ELF-1 (cell line): ENCODE measurements at regions not wholly inside any gene's neighbourhood (a gene's known extent, or its start where the extent isn't known, plus 50 kb on each side); places are given as distances from the start of the nearest gene placed in this dataset.

Experiments
- DNase-seq: peaks from one replicate; pipeline ENCODE4 v3.0.0-alpha.2; 2016; ENCODE audit warnings: low read depth, low spot score

DNA sequence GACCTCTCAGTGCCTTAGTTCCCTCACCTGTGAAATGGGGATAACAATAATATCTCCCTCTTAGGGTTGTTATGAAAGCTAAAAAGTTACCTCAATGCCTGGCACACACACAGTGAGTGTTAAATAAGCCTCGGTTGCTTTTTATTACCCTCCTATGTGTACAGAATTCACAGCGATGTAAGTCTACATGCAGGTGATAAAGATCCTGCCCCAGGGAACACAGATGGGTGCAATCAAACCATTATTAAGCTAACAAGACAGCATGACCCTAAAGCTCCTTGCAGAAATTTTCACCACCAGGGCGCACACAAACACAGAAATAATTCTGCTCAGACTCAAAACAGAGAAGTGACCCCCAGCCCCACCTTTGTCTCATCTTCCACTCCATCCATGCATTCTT, 261.9 kb downstream of the SNX10 start:
- DNase-seq: no peak

DNA sequence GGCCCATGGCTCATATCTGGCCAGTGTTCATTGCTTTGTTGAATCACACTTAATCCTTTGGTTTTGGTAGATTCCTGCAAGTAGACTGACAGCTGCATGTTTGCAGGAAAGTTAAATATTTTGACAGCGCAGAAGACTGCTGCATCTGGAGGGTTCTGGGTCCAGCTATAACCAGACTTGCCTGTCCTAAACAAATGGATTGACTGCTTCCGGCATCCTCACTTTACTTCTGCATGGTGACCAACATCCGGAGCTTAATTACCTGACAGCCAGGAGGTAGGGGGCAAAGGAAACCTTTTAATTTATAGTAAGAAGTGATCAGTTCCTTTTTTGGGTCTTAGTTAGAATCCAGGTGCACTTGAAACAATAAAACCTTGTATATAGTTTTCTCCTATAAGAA, 263.3 kb downstream of the SNX10 start:
- no peak for DNase-seq

DNA sequence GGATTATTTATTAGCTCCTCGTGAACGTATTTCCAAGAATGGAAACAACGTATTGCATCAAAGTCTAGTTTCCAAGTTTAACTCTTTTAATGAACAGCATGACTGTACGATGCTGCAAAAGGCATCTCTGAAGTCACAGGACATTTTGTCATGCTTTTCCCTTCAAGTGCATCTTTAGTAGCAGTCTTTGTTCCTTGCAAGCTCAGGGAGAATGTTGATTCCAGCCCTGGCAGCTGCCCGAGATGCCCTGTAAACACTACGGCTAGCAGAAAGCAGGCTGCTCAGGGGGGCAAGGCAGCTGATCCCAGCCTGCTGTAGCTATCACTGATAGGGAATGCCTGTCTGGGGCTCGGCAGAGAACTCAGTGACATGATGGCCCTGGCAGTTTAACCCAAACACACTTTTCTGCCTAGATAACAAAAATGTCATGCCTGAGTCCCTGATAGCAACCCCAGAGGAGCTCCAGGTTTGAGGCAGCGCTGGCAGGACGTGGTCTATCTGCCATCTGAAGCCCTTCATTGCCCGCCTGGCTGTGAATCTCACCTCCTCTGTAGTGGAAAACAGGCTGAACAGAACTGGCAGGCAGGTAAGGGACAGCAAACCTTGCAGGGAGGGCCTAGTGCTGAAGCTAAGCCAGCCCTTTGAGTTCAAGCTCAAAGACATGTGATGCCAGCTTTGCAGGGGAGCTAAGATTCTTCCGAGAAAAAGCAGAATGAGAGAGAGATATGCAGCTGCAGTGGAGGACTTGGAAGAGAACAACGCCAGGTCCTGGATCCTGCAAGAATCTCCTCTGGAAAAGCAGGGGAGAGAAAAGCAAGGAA, 264.6 kb downstream of the SNX10 start:
- DNase-seq: no peak

DNA sequence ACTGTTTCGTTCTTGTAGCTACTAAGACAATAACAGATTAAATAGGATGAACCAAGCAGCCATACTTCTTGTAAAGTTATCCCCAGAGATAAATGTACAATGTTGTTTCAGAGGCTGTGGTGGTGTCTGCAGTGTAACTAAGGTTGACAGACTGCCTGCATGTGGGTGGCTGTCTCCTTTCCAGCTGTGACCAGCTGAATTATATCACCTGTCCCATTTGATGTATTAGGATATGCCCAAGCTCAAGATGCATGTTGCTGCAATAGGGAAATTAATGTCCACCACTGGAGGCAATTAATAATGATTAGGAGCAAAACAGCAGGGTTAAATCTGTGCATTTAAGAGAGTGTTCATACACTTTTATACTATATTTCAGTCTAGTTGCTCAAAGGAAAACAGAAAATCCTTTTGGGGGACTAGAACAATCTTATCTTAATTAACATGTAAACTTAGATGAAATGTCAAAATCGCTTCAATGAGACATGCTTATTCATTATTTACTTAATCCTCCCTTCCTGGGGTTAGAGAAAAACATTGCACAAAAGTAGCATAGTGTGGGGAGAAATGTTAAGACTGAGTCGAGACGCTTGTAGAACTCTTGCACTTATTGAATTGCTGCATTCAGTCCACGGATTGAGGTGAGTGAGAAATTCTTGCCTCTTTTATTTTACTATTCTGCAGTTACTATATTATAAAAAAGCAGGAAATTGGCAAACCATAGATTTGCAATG, 269.0 kb downstream of the SNX10 start:
- DNase-seq: no peak

DNA sequence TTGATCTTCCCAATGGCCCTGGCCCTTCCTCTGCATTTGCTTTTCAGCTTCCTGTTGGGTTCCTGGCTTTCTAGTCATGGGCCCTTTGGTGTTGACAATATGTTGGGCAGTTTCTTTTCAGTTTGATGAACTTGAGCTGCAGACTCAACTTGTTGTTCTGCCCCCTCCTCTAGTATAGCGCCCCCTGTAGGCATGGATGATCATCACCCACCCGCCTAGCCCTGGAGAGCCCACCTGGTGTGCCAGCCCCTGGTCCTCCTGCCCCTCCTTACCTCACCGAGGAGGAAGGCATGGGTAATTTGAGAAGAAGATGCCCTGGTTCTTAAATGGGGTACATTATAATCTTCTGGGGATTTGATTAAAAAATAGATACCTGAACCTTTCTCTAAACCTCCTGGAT, 271.2 kb downstream of the SNX10 start:
- DNase-seq: no peak

DNA sequence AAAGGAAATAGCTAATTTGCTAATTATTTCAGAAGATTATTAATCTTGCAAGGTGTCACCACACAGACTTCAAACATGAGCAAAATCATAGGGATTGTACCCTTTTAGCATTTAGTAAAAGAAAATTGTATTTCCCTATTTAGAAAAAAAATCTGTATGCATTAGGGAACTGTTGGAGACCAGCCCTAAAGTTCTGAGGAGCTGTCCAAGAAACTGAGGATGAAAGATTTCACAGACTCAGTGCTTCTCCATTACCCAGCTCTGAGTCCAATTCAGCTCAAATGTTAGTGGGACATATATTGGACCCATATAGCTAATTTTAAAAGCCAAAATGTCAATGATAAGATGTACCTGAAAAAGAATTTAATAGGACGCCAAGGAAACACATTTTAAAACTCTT, 271.7 kb downstream of the SNX10 start:
- DNase-seq: no peak

DNA sequence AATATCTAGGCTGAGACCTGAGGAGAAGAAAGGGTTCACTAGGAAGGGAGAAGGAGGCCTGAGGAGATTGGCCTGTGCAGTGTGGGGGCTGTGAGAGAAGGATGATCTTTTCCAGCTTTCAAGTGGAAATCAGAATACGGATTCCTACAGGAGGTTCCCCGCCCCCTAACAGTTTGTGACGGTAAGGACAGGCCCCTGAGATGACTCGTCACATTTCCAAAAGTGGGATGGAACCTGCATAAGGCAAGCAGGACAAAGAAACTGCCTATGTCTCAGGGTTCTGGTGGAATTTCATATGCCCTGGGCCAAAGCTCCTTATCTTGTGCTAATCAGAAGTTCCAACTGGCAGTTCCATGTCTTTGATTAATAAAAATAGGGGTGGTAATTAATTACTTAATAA, 275.6 kb downstream of the SNX10 start:
- peak; percentile 27 for DNase-seq

DNA sequence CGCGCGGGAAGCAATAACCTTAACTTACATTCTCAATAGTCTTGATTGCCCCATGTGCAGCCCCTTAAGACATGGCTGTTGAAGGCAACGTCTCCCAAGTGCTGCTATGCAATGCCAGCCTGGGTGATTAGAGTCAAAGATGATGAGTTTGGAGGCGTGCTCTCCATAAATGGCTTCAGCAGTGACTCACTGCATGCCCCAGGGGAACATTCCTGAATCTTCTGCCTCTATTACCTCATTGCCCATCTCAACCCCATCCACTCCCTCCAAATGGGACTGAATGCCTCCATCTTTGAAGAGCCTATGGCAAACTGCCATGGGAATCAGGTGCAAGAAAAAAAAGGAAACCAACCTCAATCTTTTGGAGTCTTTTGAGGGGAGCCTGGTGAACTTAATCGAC, 282.8 kb downstream of the SNX10 start:
- peak; percentile 35 for DNase-seq

DNA sequence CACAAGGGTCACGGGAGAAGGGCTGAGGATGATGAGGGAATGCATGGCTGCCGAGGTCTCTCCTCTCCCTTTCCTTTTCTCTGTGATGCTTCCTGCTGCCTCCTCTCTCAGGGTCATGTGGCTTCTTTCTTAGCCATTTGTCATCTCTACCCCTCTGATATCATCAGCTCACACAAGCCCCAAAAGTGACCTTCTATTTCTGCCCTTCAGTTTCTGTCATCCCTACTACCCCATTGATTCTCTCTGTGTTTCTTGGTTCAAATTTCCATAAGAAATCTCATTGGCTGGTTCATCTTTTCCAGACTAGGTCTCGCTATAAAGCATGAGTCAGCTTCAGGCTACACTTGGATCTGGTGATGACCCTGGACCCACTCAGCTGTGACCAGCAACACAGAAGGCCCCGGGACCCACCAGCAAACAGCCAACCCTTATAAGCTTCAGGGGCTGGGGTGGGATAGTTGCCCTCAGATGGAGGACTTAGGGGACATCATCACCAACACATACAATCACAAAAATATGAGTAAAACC, 284.3 kb downstream of the SKAP2 start:
- DNase-seq: no peak

DNA sequence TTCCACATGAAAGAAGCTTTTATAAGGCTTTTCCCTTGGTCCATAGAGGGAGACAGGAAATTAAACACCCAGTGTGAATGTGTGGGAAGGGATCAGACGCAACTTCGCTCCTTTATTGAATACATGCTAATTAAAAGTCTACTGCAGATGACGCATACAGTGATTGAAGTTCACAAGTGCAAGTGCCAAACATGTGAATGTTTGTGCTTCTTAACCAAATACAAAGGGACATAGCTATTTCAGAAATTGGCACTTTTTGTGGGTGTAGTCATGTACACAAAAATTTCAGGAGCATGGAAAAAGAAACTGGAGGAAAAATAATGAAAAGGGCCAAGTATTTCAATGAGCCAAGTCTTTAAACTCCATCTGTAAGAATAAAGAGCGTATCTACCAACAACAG, 283.7 kb downstream of the SKAP2 start:
- DNase-seq: no peak

DNA sequence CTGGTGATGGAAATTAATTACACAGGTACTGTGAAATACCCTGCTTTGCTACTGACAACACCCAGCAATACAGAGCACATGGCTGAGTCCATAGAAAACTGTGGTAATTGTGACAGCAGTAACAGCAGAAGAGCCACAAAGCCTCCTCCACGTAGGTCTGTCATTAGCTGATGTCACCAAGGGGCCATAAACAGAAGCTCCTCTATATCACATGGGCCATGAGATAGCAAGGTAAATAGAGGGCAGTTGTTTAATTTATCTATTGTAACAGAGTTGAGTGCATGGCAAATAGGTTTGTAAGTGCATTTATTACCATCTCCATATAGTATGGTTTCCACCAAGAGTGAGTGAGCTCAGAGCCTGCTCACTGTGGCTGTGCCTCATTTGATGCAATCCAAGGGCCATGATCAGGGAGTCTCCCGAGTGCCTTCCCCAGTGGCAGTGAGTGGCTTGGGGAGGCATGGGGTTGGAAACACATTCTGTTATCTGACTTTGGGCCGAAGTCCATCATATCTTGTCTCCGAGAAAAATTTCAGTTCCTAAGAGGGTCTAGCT, 281.2 kb downstream of the SKAP2 start:
- no peak for DNase-seq

DNA sequence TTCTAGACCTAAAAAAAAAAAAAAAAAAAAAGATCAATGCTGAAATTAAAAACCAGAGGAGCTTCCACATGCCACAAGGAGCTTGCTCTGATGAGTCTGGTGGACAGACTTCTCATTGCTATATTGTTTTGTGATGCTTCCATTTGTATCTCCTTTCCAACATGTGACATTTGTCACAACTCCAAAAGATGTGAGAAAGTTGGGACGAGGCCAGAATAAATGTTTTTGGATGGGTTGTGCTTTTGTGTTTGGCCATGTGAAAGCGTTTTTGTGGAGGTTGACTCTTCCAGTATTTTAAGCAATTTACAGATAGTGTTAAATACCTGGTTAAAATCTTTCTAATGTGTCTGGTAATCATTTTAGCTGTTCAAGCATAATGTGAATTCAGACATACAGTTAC, 280.1 kb downstream of the SKAP2 start:
- no peak for DNase-seq

DNA sequence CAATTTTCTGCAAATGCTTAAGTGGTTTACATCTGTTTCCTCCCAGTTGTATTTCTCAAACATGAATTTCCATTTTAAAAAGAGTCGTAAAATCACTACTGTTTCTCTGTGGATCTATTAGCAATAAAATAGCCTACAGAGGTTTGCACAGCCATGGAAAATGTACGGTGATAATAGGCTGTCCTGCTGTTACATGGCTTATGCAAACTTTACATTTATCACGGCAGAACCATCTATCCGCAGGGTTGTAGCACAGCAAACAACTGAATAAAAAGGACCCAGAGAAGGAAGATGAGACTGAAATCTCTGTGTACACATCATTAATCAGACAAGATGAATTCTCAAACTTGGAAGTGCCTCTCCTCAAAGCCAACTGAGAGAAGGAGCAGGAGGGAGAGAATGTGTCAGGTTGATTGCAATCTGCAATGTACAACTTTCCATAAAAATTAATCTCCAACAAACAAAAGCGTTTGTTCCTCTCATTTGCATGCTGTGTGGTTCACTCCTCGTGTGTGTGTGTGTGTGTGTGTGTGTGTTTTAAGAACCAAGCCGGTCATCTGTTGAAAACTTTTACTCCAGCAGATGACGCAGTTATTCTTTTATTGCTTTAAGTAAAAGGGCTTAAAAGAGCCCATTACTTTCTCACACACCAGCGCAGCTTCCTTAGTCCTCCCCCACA, 279.3 kb downstream of the SKAP2 start:
- DNase-seq: no peak

DNA sequence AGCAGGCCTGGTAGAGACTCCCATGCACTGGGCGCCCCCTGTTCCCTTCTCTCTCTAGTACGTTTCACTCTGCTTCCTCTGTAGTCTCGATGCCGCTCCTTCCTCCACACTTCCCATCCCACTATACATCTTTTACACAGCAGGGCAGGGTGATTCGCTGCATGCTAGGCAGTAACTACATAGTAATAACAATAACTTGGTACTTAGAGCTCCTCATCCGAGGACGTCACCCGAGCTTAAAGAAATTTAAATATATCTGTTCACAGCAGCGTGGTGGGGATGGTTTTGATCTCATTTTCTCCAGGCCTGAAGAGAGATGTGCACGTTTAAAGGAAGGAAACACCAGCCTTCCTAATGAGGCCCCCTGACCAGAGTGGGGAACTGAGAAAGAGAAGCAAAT, 276.9 kb downstream of the SKAP2 start:
- DNase-seq: no peak

DNA sequence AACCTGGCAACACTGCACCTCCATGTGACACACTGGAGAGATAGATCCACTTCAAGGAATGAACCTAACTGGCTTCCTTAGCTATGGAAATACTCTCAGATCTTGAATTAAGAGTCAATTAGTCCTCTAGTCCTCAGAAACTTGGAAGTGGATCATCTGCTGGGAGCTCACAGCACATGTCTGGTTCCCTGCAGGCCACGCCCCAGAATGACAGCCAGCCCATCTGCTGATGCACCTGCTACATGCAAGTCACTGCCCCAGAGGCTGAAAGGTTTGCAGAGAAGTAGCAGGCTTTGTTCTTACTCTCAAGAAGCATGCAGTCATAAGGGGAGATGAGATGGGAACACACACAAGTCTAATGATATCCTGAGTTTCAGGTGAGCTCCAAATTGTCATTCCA, 275.9 kb downstream of the SKAP2 start:
- no peak for DNase-seq

DNA sequence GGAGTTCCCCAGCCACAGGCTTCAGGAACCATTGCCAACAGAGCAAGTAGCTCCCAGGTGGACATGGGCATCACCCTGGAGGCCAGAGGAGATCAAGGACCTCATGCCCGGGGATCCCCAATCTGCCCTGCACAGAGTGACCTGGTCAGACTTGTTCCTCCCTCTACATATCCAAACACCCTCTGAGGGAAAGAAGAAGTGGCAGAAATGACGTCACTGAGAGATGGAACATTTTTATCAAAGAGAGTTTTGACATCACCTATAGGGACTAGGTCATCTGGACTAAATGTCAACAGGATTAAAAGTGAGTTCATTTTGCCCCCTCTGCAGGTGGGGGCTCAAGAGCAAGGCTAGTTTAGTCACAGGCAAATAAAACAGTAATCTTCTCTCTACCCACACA, 273.7 kb downstream of the SKAP2 start:
- DNase-seq: no peak

DNA sequence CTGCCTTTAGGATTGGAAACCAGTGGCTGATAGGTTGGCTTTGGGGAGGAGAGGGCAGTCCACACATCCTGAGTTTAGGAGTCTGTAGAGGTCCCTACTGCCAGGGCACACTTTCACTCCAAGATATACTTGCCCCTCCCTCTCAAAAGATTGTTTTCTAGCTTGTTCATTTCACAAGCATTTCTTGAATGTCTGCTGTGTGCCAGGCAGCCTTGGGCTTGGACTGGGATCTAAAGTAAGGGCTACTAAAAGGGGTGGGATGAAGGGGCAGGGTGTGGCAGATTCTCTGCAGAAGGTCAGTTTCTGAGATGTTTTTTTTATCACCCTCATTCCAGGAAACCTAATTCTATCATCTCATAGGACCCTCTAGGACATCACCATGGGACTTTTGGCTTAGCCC, 272.4 kb downstream of the SKAP2 start:
- DNase-seq: no peak

DNA sequence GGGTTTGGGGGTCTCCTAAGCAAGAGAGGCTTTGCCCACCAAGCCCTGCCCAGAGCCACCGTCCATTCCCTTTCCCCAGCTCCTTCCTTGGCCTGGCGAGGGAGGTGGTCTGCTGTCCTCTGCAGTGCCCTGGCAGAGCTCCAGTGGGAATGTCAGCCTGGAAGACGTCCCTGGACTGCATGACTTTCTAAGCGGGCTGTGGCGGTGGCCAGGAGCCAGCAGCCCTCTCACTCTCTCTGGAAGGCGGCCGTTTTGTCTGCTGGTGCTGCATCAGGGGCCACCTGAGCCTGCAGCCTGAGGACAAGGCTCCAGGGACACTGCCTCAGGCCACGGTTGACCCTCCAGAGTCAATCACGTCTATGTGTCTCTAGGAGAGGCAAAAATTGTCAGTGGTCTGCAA, 271.0 kb downstream of the SKAP2 start:
- peak; percentile 6 for DNase-seq

DNA sequence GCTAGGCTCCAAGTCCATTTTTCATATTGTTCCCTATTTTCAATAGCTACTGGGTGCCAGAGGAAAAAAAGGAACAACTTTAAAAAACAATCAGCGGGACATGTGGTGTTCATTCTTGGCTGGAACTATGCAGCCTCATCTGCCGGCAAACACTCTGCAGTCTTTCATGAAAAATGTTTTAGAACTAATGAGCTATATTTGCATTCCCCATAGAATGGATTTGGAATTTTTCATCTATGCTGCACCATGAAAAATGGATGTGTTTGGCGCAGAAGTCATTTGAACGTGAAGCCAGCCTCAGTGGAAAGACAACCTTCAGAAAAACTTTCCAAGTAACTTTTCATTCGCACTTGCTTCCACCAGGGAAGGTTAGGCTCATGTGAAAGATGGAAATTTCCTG, 270.5 kb downstream of the SKAP2 start:
- DNase-seq: no peak

DNA sequence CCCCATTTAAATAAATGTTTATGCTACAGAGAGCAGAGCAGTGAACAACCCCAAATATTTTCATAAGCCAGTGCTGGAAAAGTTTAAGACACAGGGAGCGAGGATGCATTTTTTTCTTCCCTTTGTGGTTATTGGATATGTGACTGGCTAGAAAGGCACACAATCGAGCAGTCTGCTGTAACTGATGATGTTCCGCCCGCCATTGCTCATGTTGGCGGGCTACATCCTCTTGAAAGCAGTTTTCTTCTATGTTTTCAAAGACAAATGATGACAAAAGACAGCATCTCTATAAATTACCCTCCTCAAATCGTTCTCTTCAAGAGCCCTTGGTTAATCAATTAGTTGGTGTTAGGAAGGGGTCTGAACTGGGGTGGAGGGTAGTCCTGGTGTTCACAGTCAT, 269.8 kb downstream of the SKAP2 start:
- DNase-seq: no peak

DNA sequence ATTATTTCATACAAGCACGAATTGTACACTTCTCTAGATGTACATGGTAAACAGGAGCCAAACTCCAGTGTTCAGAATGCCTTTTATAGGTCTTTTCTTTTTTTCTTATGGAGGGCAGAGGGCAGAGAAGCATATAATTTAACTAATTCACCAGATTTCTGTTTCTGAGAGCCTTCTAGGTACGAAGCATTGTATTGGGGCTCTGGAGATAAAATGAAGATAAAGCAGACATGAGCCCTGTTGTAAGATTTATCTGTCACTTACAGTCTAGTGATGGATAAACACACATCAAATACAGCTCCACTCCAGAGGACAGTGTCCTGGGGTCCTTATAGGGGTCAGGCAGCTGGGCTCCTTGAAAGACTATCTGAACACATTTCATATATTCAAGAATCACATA, 265.5 kb downstream of the SKAP2 start:
- no peak for DNase-seq

DNA sequence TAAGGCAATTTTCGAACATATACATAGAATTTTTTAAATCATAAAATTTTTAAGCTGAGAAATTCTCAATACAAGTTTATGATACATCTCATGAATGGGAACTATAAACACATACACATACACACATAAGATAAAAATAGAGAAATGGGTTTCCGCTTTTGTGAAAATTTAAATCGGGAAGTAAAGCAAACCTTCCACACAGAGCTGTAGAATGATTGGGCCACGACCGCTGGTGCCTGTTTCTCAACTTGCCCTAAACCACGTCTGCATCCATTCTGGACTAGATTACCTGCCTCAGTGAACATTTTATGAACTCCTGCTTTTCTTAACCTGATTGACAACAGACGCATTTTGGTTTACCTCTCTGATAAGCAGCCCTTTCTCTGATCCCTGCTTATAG, 264.4 kb downstream of the SKAP2 start:
- DNase-seq: no peak
